ENCODE measurements at regions not wholly inside any gene's neighbourhood (a gene's known extent, or its start where the extent isn't known, plus 50 kb on each side); places are given as distances from the start of the nearest gene placed in this dataset.

DNA sequence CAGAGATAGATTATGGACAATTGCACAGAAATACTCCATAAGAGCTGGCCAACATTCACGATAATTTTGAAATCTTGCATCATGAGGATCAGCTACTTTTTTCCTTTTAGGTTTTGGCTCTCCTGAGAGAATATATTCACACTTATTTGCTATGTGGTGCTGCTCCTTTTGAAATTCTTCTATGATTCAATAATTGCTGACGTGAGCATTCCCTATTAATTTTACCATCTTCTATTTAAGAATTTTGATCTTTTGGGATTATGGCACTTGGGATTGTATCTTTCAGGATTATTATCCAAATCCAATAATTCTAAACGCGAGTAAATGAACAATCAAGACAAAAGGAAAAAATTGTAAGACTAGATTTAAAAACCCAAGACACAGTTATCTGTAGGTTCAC is 358.8 kb downstream of the ELAVL2 start:
- H3K27ac ChIP-seq = no peak overlapping the region
- CTCF ChIA-PET = no interaction called here
- POLR2A ChIA-PET (ENCODE audit: low non-redundant PET) = no interaction called here
- no peak for DNase-seq (ENCODE audit: low spot score)
- TF ChIP-seq, protein P1, sequence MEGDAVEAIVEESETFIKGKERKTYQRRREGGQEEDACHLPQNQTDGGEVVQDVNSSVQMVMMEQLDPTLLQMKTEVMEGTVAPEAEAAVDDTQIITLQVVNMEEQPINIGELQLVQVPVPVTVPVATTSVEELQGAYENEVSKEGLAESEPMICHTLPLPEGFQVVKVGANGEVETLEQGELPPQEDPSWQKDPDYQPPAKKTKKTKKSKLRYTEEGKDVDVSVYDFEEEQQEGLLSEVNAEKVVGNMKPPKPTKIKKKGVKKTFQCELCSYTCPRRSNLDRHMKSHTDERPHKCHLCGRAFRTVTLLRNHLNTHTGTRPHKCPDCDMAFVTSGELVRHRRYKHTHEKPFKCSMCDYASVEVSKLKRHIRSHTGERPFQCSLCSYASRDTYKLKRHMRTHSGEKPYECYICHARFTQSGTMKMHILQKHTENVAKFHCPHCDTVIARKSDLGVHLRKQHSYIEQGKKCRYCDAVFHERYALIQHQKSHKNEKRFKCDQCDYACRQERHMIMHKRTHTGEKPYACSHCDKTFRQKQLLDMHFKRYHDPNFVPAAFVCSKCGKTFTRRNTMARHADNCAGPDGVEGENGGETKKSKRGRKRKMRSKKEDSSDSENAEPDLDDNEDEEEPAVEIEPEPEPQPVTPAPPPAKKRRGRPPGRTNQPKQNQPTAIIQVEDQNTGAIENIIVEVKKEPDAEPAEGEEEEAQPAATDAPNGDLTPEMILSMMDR (conservative IDR thresholded peaks at IDR 0.05; ENCODE audit: low read depth) = no peak

DNA sequence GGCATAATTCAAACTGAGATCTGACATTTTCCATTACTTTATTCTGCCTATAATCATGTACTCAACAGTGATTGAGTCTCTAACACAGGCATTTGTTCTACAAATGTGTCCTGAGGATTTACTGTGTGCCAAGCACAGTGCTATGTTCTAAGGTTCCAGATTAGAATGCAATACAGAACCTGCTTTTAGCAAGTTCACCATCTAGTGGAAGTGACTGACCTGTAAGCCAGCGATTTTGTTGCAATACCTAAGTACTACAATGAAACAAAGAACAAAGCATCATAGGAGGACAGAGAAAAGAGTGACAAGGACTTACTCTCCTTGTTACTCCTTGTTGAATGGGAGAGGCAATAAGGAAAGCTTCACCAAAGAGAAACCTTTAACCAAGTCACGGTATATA is 348.1 kb downstream of the ELAVL2 start:
- no peak for DNase-seq (ENCODE audit: low spot score)
- POLR2A ChIA-PET (ENCODE audit: low non-redundant PET) = no interaction called here
- H3K27ac ChIP-seq = no peak overlapping the region
- TF ChIP-seq, protein P1 (conservative IDR thresholded peaks at IDR 0.05; ENCODE audit: low read depth) = no peak
- CTCF ChIA-PET = no interaction called here

DNA sequence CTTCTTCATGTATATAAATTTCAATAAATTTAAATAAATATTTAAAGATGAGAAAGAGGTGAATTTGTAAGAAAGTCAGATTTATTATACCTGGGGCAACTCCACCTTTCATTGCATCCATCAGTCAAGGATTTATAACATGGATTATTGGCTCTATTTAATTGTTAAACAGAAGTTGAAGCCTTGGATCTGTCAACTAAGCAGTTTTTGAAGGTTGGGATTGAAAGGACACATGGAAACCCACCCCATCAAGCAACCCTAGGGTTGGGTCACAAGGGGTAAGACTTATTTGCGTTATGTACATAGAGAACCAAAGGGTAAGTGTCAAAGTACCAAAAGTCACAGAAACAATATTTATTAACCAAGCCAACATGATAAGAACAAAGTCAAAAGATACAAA is 342.5 kb downstream of the ELAVL2 start:
- ChIA-PET CTCF (interaction anchor here (0.6 kb wide), 2 partner anchors 10 kb away, joined by 3 read pairs; no protein-coding TSS in a partner anchor), POLR2A (ENCODE audit: low non-redundant PET) (no interaction called here)
- H3K27ac ChIP-seq = no peak overlapping the region
- no peak for DNase-seq (ENCODE audit: low spot score)
- TF ChIP-seq, protein P1 (conservative IDR thresholded peaks at IDR 0.05; ENCODE audit: low read depth) = no peak

DNA sequence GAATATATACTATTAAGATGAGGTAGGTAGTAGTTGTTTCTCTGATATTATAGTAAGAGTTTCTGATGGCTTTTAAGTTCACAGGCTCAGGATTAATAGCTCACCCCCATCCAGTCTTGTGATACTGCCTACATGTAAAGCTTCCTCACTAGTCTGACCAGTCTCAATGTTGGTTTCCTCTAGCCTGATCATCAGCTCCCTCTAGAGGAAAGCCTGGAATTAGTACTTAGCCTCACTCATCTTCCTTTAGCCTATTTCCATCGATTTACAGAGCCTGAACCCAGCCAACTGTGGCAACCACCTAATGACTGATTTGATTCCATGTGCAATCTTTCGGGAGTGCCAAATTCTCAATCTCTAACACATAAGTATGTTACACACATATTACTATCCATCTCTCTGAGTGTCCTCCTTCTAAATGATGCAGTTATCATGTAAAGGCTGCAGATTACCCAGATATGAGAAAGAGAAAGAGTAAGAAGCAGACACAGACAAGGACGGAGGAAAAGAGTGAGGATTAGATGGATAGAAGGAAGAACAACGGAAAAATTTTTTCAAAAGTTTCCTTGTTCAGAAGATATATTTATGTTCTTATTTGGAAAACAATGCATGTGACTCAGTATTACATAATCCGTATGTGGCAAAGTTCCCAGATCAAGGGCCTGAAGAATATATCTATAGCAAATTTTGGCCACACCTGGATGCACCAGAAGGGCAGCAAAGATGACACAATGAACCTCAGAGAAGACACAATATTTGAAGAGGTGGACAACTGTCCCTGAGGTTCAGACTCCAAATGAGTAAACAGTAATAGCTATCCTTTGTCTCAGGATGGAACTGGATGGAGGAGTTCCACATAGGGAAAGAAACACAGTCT is 333.7 kb downstream of the ELAVL2 start:
- no peak overlapping the region for H3K27ac ChIP-seq
- TF ChIP-seq, protein P1 (conservative IDR thresholded peaks at IDR 0.05; ENCODE audit: low read depth) = peak; percentile 71
- ChIA-PET POLR2A (ENCODE audit: low non-redundant PET) (no interaction called here), CTCF (interaction anchor here (0.5 to 0.9 kb wide), 5 partner anchors 85 to 857 kb away, joined by 3 to 7 read pairs (median 3); no protein-coding TSS in a partner anchor)
- peak; percentile 42 for DNase-seq (ENCODE audit: low spot score)

DNA sequence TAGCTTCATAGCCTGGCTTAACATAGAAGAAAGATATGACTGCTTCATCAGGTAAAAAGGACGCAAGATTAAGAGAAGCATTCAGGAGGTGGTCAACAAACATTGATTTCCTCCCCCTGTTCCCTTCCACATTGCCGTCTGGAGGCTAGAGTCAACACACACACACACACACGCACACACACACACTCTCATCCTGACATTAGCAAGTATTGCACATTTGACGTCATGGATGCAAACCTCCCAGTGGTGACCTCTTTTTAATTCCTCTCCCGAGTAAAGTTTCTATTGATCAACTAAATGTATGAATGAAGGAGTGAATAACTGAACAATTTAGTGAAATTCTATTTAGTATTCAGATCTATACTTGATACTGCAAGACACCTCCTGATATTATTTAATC is 332.8 kb downstream of the ELAVL2 start:
- no peak for DNase-seq (ENCODE audit: low spot score)
- TF ChIP-seq, protein P1 (conservative IDR thresholded peaks at IDR 0.05; ENCODE audit: low read depth) = no peak
- ChIA-PET CTCF (interaction anchor here (0.5 to 0.7 kb wide), 2 partner anchors 9 to 86 kb away, joined by 3 read pairs; no protein-coding TSS in a partner anchor), POLR2A (ENCODE audit: low non-redundant PET) (no interaction called here)
- no peak overlapping the region for H3K27ac ChIP-seq

DNA sequence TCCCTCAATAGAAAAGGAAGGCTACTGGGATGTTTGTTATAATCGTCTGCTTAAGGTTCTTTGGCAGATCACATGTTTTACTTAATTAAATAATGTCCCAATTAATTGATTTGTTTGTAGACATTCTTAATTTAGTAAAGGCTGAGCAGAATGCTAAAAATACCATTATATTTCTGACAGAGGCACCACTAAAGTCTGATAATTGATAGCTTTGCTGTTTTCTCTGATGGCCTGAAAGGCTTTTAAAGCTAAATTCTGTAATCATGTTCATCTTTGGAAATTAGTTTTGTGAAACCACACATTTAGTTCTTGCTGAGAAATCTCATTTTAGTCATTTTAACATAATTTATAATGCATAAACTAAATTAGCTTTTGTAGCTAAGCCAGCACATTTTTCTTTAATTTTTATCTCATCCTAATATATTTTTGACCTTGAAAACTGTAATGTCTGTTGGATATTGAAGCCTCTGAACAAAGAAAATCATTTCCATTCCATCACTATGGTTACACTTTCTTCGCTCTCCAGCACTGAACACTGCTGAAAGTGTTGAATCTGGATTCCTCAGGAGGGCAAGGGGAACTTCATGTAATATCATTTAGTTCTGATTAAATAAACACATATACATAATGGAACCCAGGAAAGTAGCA is 329.4 kb downstream of the ELAVL2 start:
- TF ChIP-seq, protein P1 (conservative IDR thresholded peaks at IDR 0.05; ENCODE audit: low read depth) = no peak
- ChIA-PET CTCF (no interaction called here), POLR2A (ENCODE audit: low non-redundant PET) (no interaction called here)
- H3K27ac ChIP-seq = no peak overlapping the region
- DNase-seq (ENCODE audit: low spot score) = no peak
